ENCODE measurements at regions not wholly inside any gene's neighbourhood (a gene's known extent, or its start where the extent isn't known, plus 50 kb on each side); places are given as distances from the start of the nearest gene placed in this dataset.
A peak's percentile ranks its signal among the peaks of the same experiment; 100 is the strongest.

GRCh38 chr16:22425036-22425801 is 50.8 kb upstream of the CDR2 start:
- intact Hi-C loops (cut with DNase I): no loop called here
- ATAC-seq (peak; percentile 21 to 50 (median 49)), DNase-seq (peak in 1 of 3 donors; percentile 42)
- Histone ChIP-seq H3K27ac (peak overlapping the region; percentile 26 to 53 (median 29)), H3K27me3 (no peaks in the 10 kb centered on the region), H3K36me3 (peaks cover 0 to 12% (median 7%) of the 10 kb centered on the region in 4 donors), H3K4me3 (no peak overlapping the region), H3K9me3 (no peaks in the 10 kb centered on the region), H3K4me1 (no peaks in the 10 kb centered on the region)
- TF ChIP-seq POLR2A (IDR thresholded peaks at IDR 0.05): no peak
- TF ChIP-seq CTCF (IDR thresholded peaks at IDR 0.05): no peak
- WGBS (ENCODE audit: insufficient coverage, low coverage, low lambda C conversion rate, missing lambda C conversion rate): 43% methylated on average over 6 of the region's 26 CpGs

- no peaks in the 10 kb centered on the region for H3K4me1 ChIP-seq
- H3K4me3 ChIP-seq: no peak overlapping the region
- H3K27me3 ChIP-seq: no peaks in the 10 kb centered on the region
- DNase-seq (peak in 1 of 3 donors; percentile 42), ATAC-seq (peak; percentile 13 to 37 (median 25))
- H3K27ac ChIP-seq: peak overlapping the region in 2 of 3 donors; percentile 29 to 53
- peaks cover 0 to 9% (median 6%) of the 10 kb centered on the region in 4 donors for H3K36me3 ChIP-seq
- intact Hi-C loops (cut with DNase I): no loop called here
- TF ChIP-seq POLR2A (IDR thresholded peaks at IDR 0.05): no peak
- WGBS (ENCODE audit: insufficient coverage, low coverage, low lambda C conversion rate, missing lambda C conversion rate): 76% methylated on average over 21 of the region's 22 CpGs
- no peaks in the 10 kb centered on the region for H3K9me3 ChIP-seq
Observed at GRCh38 chr16:22424161-22424937, 49.9 kb upstream of the CDR2 start.
